Fibroblast of skin of right quadriceps (primary cell): ENCODE measurements at regions not wholly inside any gene's neighbourhood (a gene's known extent, or its start where the extent isn't known, plus 50 kb on each side); places are given as distances from the start of the nearest gene placed in this dataset.

Source experiments
- DNase-seq: peaks from one replicate; pipeline ENCODE4 v3.0.0-alpha.2; 2013

DNA sequence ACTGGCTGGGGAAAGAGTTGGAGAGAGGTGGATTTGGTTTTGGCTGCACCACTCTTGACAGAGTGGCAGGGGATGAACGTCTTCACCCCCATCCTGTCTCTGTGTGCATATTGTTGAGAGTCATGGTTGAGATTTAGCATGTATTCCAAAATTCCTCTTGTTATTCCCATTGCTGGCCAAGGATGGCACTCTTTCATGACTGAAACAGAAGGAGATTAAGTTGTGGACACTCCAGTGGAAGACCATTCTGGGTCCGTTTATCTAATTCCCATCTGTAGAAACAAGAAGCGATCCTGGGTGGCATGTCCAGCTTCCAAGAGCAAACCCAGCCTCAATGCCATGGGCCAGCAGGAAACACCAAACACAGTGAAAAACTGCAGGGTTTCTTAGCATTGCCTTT lies 469.0 kb upstream of the IGFBP3 start:
- peak; percentile 24 for DNase-seq

DNA sequence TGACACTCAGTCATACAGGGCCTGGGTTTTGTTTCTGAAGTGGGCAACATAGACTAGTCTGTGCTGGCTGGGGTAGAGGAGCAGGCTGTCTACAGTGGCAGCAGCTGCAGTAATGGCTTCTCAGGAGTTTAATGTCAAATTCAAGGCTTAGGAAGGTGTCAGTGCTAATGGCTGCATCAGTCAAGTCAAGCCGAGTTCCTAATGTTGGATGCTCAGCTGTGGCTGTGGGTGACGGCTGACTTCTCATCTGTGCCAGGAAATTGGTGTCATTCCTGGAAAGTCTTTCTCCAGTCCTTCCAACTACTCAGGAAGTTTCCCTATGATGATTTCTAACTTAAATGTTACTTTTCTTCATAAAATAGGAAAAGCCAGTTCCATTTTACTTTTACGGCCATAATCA lies 468.1 kb upstream of the IGFBP3 start:
- DNase-seq: no peak

GRCh38 chr7:46387646-46388045 lies 466.6 kb upstream of the IGFBP3 start:
- peak; percentile 73 for DNase-seq

DNA sequence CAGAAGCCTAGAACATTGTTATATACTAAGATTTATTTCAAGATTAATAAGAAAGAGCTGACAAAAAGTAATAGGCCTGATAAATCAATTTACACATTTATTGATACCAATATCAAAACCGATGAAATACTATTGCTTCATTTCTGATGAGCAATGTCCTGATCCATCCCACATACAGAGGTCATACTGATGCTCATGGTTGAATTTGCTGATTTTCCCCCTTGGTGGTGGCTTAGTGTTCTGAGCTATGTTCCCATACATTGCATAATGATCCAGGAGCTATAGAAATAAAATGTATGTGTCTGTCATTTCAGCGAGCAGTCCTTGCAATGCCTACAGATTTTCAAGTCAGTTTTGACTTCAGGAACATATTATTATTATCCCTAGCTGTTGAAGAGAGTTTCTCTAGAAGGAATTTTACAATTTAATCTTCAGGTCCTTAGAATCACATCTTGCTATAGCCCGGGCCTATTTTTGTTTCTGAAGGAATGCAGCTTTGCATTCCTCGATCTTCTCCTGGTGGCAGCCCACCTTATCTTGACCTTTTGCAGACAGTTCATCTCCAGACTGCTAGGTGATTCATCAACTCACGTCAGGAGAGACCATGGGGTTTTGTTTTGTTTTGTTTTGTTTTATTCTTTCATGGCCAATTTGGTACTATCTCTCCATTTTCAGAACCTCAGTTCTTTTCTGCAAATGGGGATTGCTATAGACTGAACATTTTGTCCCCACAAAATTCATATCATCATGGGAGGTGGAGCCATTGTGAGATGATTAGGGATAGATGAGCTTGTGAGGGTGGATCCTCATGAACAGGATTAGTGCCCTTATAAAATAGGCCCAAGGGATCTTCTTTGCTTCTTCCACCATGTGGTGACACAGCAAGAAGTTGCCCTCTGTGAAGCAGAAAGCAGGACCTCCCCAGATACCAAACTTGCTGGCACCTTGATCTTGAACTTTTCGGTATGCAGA lies 465.6 kb upstream of the IGFBP3 start:
- peak; percentile 61 for DNase-seq

DNA sequence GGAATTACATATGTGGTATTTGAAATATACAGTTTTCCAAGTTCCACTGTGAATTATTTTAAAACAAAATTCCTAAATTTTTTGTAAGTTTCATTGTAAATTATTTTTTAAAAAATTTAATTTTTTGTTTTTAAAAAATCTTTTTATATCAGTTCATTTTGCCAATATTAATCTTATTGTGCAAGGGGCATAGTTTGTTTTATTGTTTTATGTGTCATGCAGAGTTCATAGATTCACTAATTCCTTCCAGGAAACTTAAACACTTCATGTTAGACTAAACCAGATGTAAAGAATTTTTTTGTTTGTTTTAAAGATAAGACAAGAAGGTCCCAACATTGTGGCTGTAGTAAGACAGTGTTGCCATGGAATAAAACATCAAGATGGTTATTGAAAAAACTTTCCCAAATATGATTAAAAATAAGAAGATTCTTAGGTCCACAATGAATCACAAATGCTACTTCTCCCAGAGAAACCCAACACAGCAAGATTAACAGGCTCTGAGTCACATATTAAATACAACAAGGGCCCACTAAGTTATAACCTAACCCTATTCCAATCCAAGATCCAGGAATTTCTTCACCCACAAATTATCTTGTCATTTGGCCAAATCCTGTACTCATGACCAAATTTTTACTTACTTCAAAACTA lies 464.7 kb upstream of the IGFBP3 start:
- peak; percentile 99 for DNase-seq

- DNase-seq: peak; percentile 81
Measured at GRCh38 chr7:46383605-46384004, 462.5 kb upstream of the IGFBP3 start.

DNA sequence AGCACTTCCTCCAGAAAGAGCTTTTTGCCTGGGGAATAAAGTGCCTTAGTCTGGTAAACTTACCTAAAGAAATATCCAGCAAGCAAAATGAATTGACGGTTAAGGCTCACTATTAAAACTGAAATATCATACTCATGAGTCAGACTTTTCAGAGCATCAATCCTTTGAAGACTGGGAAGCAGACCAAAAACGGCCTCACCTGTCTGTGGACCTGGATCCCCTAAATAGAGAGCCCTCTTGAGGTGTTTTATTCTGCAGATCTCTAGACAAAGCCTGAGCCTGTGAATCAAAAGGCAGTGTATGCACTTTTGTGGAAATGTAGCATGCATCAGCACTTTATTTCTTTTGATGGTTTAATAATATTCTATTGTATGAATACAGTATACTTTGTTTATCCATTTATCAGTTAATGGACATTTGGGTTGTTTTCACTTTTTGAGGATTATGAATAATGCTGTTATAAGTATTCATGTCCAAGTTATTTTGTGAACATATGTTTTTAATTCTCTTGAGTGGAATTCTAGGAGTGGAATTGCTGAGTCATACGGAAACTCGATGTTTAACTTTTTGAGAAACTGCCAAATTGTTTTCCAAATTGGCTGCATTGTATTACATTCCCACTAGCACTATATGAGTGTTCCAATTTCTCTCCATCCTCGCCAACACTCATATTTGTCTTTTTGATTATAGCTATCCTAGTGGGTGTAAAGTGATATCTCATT lies 449.0 kb upstream of the IGFBP3 start:
- peak; percentile 98 for DNase-seq

- DNase-seq: no peak
Measured at GRCh38 chr7:46368871-46369270, 447.8 kb upstream of the IGFBP3 start.

GRCh38 chr7:46366526-46366925 lies 445.5 kb upstream of the IGFBP3 start:
- DNase-seq: no peak

DNA sequence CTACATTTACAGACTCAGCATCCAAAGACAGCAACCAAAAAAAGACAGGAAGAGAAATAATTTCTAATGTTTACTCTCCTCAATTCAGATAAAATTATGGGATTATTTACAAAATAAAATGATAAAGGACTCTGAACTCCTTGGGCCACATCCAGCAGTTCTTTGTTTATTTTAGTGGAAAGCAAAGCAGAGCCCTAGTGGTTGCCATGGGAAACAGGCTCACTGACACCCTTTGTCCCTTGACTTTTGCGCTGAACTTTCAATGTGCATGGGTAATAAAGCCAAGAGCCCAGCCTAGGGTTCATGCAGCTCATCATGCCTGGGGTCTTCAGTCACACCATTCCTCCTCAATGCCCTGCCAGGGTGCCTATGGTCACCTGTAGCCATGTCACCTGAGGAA lies 442.6 kb upstream of the IGFBP3 start:
- no peak for DNase-seq

DNA sequence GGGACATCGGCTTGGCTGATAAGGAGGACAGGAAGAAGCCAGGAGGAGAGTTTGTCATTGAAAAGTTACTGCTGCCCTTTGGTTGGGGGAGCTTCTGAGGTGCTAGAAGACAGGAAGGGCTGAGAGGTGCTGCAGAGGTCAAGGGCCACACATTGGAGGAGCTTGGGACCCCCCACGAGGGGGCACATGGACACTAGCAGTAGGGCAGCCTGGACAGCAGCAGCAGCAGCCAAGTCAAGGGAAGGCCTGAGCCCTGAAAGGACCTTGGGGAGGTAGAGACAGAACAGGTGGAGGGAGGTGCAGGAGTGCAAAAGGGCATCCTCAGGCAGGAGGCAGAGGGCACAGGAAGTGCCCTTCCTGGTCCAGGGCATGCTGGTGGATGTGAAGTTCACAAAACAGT lies 439.7 kb upstream of the IGFBP3 start:
- no peak for DNase-seq

- no peak for DNase-seq
Measured at GRCh38 chr7:46360296-46360695, 439.2 kb upstream of the IGFBP3 start.

GRCh38 chr7:46357851-46358250 lies 436.8 kb upstream of the IGFBP3 start:
- no peak for DNase-seq

DNA sequence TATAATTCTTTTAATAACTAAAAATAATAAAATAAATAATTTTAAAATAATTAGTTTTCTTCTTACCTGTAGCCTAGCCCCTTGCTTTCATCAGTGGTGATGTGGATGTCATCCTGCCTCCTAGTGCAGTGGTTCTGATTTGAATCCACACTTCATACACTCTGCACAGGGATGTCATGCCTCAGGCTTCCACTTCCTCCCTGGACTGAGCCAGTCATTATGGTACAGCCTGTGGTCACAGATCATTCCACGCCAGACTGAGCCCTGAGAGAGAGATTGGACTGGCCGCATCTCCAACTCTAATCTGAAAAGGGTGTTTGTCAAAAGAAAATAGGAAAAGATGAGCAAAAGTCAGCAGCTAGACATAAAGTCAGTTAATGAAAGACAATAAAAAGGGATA lies 436.2 kb upstream of the IGFBP3 start:
- no peak for DNase-seq

- DNase-seq: no peak
Measured at GRCh38 chr7:46356371-46356770, 435.3 kb upstream of the IGFBP3 start.

DNA sequence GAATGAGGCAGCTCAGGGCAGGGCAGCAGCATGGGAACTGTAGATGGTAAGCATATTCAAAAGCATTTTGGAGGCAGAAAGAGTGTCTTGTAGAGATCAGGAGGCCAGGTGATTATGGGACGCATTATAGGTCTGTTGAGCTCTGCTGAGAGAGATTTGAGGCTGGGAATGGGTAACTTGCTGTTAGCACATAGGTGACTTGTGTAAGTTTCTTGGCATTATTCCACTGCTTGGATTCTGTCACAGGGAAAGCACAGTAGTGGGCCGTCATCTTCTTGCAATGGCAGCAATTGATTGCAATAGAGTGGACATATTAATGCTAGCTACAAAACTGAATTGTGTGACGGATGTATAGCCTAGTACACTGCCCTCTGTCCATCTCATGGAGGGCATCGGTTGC lies 434.3 kb upstream of the IGFBP3 start:
- no peak for DNase-seq

- DNase-seq: peak; percentile 78
Measured at GRCh38 chr7:46352004-46352954, 431.2 kb upstream of the IGFBP3 start.

DNA sequence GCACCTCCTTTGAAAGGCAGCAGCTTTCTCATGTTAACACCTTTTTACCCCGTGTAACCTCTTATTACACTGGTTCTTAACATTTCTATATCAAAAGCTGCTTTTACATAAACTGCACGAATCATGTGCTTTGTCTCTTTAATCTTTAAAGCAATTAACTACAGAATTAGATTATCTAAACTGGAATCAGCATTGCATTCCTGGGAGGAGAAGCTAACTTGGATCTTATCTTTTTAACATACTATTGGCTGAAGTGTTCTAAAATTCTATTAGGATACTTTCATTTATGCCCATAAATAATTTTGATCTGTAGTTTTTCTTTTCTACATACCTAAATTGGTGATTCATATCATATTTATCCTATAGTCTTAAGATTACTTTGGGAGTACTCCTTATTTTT lies 428.4 kb upstream of the IGFBP3 start:
- peak; percentile 14 for DNase-seq

GRCh38 chr7:46344533-46344932 lies 423.5 kb upstream of the IGFBP3 start:
- no peak for DNase-seq

DNA sequence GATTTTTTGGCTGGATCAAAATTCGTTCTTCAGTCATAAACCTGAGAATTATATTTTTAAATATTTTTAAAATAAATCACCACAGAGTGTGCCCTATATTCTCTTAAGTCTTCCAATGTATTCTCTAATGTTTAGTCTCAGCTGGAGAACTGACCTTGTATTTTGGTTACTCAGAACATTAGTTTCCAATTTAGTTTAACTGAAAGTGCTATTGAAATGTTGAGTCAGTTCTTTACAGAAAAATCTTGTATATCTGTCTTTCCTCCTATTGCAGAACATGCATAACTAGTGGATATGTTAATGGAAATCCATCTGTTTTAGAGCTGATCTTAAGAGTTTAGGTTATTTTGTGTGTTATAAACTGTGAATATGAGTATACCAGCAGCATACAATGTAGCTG lies 422.7 kb upstream of the IGFBP3 start:
- no peak for DNase-seq

GRCh38 chr7:46322937-46323336 lies 401.9 kb upstream of the IGFBP3 start:
- no peak for DNase-seq

DNA sequence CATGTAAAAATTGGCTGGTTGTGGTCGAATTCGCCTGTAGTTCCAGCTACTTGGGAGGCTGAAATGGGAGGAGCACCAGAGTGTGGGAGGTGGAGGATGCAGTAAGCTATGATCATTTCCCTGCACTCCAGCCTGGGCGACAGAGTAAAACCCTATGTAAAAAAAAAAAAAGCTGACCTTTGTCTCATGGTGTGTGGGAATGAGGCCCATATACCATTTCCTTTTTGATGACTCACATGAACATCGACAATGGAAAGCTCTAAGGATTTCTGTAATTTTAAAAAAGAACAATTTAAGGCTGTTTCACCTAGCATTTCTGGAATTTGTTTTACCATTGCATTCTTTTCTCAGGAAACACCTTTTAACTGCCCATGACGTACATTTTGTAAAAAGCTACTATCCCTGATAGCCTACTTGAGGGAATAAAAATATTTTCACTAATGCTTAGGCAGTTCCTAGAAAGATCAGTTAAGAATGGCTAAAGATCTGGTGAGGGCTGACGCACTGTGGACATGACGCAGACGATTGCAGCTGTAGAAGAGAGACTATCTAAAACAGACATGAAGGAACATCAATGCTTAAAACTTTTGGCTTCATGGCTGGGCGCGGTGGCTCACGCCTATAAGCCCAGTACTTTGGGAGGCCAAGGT lies 400.6 kb upstream of the IGFBP3 start:
- peak; percentile 75 for DNase-seq
